A673 (cell line): ENCODE measurements at regions not wholly inside any gene's neighbourhood (a gene's known extent, or its start where the extent isn't known, plus 50 kb on each side); places are given as distances from the start of the nearest gene placed in this dataset.

ENCODE experiments used
- BruUV-seq: library from RNA; stranded (reverse); fragments of 400-500 nt; replicated peaks from 2 replicates; lab custom pipeline; 2021; lab: Mats Ljungman, UMichigan
- CTCF ChIA-PET: fragments of 300-600 bp; sonication (Branson Sonifier 250); formaldehyde crosslinking; loops from one replicate; lab custom pipeline; 2022; ENCODE audit warnings: antibody characterized with exemption; lab: Charles Lee
- POLR2A ChIA-PET: fragments of 300-600 bp; sonication (Branson Sonifier 250); formaldehyde crosslinking; loops from one replicate; lab custom pipeline; 2022; ENCODE audit warnings: antibody characterized with exemption; ENCODE audit not compliant: low non-redundant PET; lab: Charles Lee
- DNase-seq: peaks from one replicate; pipeline ENCODE4 v3.0.0-alpha.2; 2015; ENCODE audit warnings: low spot score
- H3K27ac ChIP-seq: fragments of 200-600 bp; sonication (generic); 2 replicates; pipeline ENCODE4 v1.5.1; 2016; ENCODE audit warnings: mixed run types, low read depth, mild to moderate bottlenecking, mixed read lengths, antibody characterized with exemption, low read length; ENCODE audit not compliant: poor library complexity, severe bottlenecking
- H3K27me3 ChIP-seq: fragments of 200-600 bp; sonication (generic); replicated peaks from 2 replicates; pipeline ENCODE4 v1.6.1; 2017; ENCODE audit warnings: mixed run types, low read depth, mild to moderate bottlenecking, mixed read lengths, antibody characterized with exemption, low read length; ENCODE audit not compliant: insufficient read depth, poor library complexity
- H3K36me3 ChIP-seq: fragments of 200-600 bp; sonication (generic); 2 replicates; pipeline ENCODE4 v1.6.1; 2016; ENCODE audit warnings: mixed run types, mild to moderate bottlenecking, mixed read lengths, antibody characterized with exemption, low read length; ENCODE audit not compliant: insufficient read depth, poor library complexity, severe bottlenecking
- H3K4me1 ChIP-seq: fragments of 200-600 bp; sonication (generic); 2 replicates; pipeline ENCODE4 v1.6.1; 2017; ENCODE audit warnings: mixed run types, mild to moderate bottlenecking, mixed read lengths, antibody characterized with exemption, low read length; ENCODE audit not compliant: insufficient read depth, poor library complexity, severe bottlenecking
- H3K4me3 ChIP-seq: fragments of 200-600 bp; sonication (generic); 2 replicates; pipeline ENCODE4 v1.5.1; 2016; ENCODE audit warnings: low read depth, mixed run types, mild to moderate bottlenecking, mixed read lengths, low read length; ENCODE audit not compliant: poor library complexity, severe bottlenecking
- H3K9me3 ChIP-seq: fragments of 200-600 bp; sonication (generic); 2 replicates; pipeline ENCODE4 v1.6.1; 2016; ENCODE audit warnings: mixed run types, low read depth, mild to moderate bottlenecking, mixed read lengths, antibody characterized with exemption, low read length; ENCODE audit not compliant: poor library complexity, severe bottlenecking
- CTCF ChIP-seq: fragments of 300-800, 200-600 bp; sonication (generic); conservative IDR thresholded peaks from 2 replicates; pipeline ENCODE4 v1.5.1; 2017; ENCODE audit warnings: low read depth, mild to moderate bottlenecking, antibody characterized with exemption, low read length, moderate library complexity, mixed read lengths
- EZH2 ChIP-seq: fragments of 200-600 bp; sonication (generic); IDR thresholded peaks from 2 replicates; pipeline ENCODE4 v1.6.1; 2017; ENCODE audit warnings: borderline replicate concordance, low read depth, mild to moderate bottlenecking, mixed read lengths, antibody characterized with exemption, low read length; ENCODE audit not compliant: poor library complexity, severe bottlenecking
- intact Hi-C: fragments of 100-400 bp; cut with micrococcal nuclease; formaldehyde crosslinking; loops from one replicate; pipeline ENCODE4 v1.10.0; 2022; ENCODE audit not compliant: unreplicated experiment

GRCh38 chrX:94041881-94042280, 367.9 kb downstream of the FAM133A start:
- Histone ChIP-seq H3K27me3 (no peaks in the 10 kb centered on the region), H3K4me3 (no peak overlapping the region), H3K27ac (no peak overlapping the region), H3K36me3 (no peaks in the 10 kb centered on the region), H3K9me3 (no peaks in the 10 kb centered on the region), H3K4me1 (no peaks in the 10 kb centered on the region)
- TF ChIP-seq EZH2 (no peak), CTCF (no peak)
- DNase-seq, result no peak
- BruUV-seq, result no TSS peak
- POLR2A ChIA-PET, result no interaction called here
- intact Hi-C loops, result no loop called here
- CTCF ChIA-PET, result no interaction called here

GRCh38 chrX:94045724-94046123, 371.7 kb downstream of the FAM133A start:
- ChIA-PET CTCF (no interaction called here), POLR2A (no interaction called here)
- Histone ChIP-seq H3K27ac (no peak overlapping the region), H3K4me3 (no peak overlapping the region), H3K9me3 (no peaks in the 10 kb centered on the region), H3K36me3 (no peaks in the 10 kb centered on the region), H3K4me1 (no peaks in the 10 kb centered on the region), H3K27me3 (no peaks in the 10 kb centered on the region)
- DNase-seq, result no peak
- TF ChIP-seq CTCF (no peak), EZH2 (no peak)
- BruUV-seq, result no TSS peak
- intact Hi-C loops, result no loop called here

- no peak overlapping the region for H3K4me3 ChIP-seq
- H3K9me3 ChIP-seq, result no peaks in the 10 kb centered on the region
- intact Hi-C loops, result no loop called here
- H3K27ac ChIP-seq, result no peak overlapping the region
- TF ChIP-seq EZH2, result no peak
- CTCF ChIA-PET, result no interaction called here
- no peaks in the 10 kb centered on the region for H3K27me3 ChIP-seq
- H3K4me1 ChIP-seq, result no peaks in the 10 kb centered on the region
- H3K36me3 ChIP-seq, result no peaks in the 10 kb centered on the region
- POLR2A ChIA-PET, result no interaction called here
- no peak for DNase-seq
- no TSS peak for BruUV-seq
Measured at GRCh38 chrX:94051926-94052325, 377.9 kb downstream of the FAM133A start.

- Histone ChIP-seq H3K36me3 (no peaks in the 10 kb centered on the region), H3K9me3 (no peaks in the 10 kb centered on the region), H3K4me1 (no peaks in the 10 kb centered on the region), H3K27me3 (no peaks in the 10 kb centered on the region), H3K27ac (no peak overlapping the region), H3K4me3 (no peak overlapping the region)
- TF ChIP-seq EZH2 (no peak), CTCF (no peak)
- BruUV-seq, result no TSS peak
- ChIA-PET CTCF (no interaction called here), POLR2A (no interaction called here)
- DNase-seq, result no peak
- intact Hi-C loops, result no loop called here
Measured at GRCh38 chrX:94053575-94053974, 379.6 kb downstream of the FAM133A start.
